ENCODE measurements at regions not wholly inside any gene's neighbourhood (a gene's known extent, or its start where the extent isn't known, plus 50 kb on each side); places are given as distances from the start of the nearest gene placed in this dataset.

DNA sequence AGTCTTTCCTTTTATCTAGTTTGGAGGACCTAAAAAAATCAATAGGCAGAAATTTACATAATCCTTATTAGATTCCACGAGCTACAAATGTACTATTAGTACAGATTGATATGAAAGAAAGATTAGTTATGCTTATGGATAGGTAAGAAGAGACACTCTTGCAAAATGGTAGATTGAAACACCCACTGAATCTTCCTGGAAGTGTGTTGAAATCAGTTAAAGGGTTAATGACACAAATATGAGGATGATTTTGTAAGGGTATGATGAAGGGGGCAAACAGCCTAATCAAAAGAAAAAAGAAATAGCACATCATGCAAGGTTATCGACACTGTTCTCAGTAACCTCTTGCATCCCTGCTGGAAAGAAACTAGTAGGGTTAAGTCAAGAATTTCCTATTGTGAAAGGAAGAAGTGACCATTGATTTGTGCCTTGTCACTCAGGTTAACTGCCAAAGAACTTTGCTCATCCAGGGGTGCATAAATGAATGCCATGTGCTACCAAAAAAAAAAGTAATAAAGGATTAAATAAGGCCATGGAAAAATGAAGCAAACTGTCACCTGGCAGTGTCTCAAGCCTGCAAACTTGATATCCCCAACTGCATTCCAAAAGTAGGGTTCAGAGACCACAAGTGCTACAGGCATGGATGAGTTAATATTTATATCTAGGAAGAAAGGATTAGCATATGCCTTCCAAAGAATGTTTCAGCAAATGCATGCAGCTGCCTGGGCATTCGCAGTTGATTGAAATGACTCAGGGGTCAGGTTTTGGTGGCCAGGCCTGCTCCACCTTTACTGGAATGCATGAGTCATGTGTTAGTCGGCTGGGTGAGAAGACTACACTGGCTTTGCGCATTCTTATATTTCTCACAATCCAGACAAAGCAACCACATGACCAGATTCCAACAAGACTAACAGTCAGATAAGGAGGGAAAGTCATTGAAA lies 78.3 kb upstream of the ATXN3L start:
- FAIRE-seq (no peak), DNase-seq (ENCODE audit: insufficient read length, low spot score) (no peak)
- TF ChIP-seq, protein P1, sequence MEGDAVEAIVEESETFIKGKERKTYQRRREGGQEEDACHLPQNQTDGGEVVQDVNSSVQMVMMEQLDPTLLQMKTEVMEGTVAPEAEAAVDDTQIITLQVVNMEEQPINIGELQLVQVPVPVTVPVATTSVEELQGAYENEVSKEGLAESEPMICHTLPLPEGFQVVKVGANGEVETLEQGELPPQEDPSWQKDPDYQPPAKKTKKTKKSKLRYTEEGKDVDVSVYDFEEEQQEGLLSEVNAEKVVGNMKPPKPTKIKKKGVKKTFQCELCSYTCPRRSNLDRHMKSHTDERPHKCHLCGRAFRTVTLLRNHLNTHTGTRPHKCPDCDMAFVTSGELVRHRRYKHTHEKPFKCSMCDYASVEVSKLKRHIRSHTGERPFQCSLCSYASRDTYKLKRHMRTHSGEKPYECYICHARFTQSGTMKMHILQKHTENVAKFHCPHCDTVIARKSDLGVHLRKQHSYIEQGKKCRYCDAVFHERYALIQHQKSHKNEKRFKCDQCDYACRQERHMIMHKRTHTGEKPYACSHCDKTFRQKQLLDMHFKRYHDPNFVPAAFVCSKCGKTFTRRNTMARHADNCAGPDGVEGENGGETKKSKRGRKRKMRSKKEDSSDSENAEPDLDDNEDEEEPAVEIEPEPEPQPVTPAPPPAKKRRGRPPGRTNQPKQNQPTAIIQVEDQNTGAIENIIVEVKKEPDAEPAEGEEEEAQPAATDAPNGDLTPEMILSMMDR (IDR thresholded peaks at IDR 0.05; ENCODE audit: insufficient read depth, missing control alignments) = no peak

- FAIRE-seq (no peak), DNase-seq (ENCODE audit: insufficient read length, low spot score) (no peak)
- TF ChIP-seq, protein P1 (IDR thresholded peaks at IDR 0.05; ENCODE audit: insufficient read depth, missing control alignments) = no peak
Observed at GRCh38 chrX:13396924-13397323, 77.1 kb upstream of the ATXN3L start.

DNA sequence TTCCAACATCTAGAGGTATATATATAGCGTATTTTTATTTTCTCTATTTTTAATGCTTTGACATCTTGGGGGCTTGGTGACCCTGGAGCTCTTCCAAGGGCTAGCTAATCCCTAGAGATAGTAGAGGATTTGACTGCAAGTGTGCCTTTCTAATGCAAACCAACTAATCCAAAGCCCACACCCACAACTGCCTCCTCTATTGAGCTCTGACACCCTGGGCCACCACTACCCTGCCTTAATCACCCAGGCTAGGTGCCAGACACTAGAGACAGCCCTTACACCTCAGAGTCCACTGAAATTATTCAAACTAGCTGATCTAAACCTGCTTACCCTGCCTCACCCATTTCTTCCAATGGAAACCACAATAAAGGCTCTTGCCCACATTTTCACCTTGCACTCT lies 69.6 kb upstream of the ATXN3L start:
- TF ChIP-seq, protein P1 (IDR thresholded peaks at IDR 0.05; ENCODE audit: insufficient read depth, missing control alignments) = no peak
- FAIRE-seq = no peak

GRCh38 chrX:13387666-13388494 lies 68.0 kb upstream of the ATXN3L start:
- no peak for FAIRE-seq
- TF ChIP-seq, protein P1 (IDR thresholded peaks at IDR 0.05; ENCODE audit: insufficient read depth, missing control alignments) = no peak
- DNase-seq (ENCODE audit: insufficient read length, low spot score) = no peak

More for the DNA sequence above, 69.6 kb upstream of the ATXN3L start:
- DNase-seq (ENCODE audit: insufficient read length, low spot score) = no peak

- no peak for DNase-seq (ENCODE audit: insufficient read length, low spot score)
- no peak for FAIRE-seq
- TF ChIP-seq, protein P1 (IDR thresholded peaks at IDR 0.05; ENCODE audit: insufficient read depth, missing control alignments) = no peak
Observed at GRCh38 chrX:13386636-13387035, 66.8 kb upstream of the ATXN3L start.

DNA sequence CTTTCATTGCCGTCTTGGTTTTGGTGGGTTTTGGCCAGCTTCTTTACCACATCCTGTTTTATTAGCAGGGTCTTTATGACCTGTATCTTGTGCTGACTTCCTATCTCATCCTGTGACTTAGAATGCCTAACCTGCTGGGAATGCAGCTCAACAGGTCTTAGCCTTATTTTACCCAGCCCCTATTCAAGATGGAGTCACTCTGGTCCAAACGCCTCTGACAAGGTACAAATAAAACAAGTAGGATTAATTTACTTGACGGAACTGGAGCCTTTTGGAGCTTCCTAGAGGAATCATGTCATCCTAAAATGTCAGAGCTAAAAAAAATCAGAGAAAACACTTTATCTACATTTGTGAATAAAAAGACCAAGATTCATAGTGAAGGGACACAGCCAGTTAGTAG lies 66.2 kb upstream of the ATXN3L start:
- no peak for DNase-seq (ENCODE audit: insufficient read length, low spot score)
- FAIRE-seq = no peak
- TF ChIP-seq, protein P1 (IDR thresholded peaks at IDR 0.05; ENCODE audit: insufficient read depth, missing control alignments) = no peak

Data from D721Med (cell line).